Renal cortical epithelial cell (primary cell): ENCODE measurements at regions not wholly inside any gene's neighbourhood (a gene's known extent, or its start where the extent isn't known, plus 50 kb on each side); places are given as distances from the start of the nearest gene placed in this dataset.

Experiments
- DNase-seq: peaks from one replicate; pipeline ENCODE4 v3.0.0-alpha.2; 2011; ENCODE audit warnings: low read depth

- peak; percentile 81 for DNase-seq
Observed at GRCh38 chr7:47724335-47724982, 142.5 kb upstream of the TNS3 start.

GRCh38 chr7:47722126-47722525 is 140.2 kb upstream of the TNS3 start:
- no peak for DNase-seq

GRCh38 chr7:47721670-47722069 is 139.8 kb upstream of the TNS3 start:
- no peak for DNase-seq

- no peak for DNase-seq
Observed at GRCh38 chr7:47720907-47721244, 139.0 kb upstream of the TNS3 start.

GRCh38 chr7:47720141-47720906 is 138.4 kb upstream of the TNS3 start:
- no peak for DNase-seq

DNA sequence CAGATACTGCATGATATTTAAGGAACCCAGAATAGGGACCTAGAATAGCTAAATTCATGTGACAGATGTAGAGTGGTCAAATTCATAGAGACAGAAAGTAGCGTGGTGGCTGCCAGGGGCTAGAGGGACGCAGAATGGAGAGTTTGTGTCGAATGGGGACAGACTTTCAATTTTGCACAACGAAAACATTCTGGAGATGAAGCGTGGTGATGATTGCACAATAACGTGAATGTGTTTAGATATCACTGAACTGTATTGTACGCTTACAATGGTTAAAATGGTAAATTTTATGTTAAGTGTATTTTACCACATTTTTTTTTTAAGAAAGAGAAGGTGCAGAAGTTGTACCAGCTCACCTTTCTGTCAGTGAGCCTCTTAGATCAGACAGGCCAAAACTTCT is 137.8 kb upstream of the TNS3 start:
- DNase-seq: no peak

GRCh38 chr7:47715631-47716068 is 133.7 kb upstream of the TNS3 start:
- DNase-seq: no peak

GRCh38 chr7:47714669-47715607 is 133.0 kb upstream of the TNS3 start:
- no peak for DNase-seq

DNA sequence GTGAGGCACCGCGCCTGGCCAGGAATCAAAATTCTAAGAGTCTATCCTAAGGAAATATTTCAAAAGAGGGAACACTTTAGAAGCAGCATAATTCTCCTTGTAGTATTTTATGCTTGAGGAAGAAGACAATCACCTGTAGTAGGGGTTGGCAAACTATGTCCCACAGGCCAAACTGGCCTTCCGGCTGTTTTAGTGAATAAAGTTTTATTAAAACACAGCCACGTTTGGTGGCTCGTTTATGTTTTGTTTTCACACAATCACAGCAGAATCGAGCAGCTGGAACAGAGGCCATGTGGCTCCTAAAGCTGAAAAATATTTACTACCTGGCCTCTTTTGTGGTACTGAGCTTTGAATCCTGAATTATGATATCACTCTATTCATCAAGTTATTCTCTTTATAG is 131.7 kb upstream of the TNS3 start:
- no peak for DNase-seq

DNA sequence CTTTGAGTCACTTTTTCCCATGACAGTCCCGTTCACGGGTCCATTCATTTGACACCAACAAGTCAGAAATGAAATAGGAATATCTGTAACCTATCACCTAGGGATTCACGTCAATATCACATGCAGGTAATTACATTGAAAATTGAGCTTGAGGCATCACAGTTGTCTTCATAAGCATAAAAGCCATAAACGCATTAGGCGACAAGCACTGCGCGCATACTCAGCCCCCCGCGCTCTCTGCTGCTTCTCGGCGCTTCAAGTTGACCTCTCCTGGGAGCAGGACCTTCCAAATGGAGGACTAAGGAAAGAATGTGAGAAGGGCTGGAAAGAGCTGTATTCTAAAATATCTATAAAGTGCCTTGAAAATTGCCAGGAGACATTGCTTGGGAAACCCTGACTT is 130.5 kb upstream of the TNS3 start:
- DNase-seq: no peak

- DNase-seq: no peak
Observed at GRCh38 chr7:47711776-47712175, 129.9 kb upstream of the TNS3 start.

DNA sequence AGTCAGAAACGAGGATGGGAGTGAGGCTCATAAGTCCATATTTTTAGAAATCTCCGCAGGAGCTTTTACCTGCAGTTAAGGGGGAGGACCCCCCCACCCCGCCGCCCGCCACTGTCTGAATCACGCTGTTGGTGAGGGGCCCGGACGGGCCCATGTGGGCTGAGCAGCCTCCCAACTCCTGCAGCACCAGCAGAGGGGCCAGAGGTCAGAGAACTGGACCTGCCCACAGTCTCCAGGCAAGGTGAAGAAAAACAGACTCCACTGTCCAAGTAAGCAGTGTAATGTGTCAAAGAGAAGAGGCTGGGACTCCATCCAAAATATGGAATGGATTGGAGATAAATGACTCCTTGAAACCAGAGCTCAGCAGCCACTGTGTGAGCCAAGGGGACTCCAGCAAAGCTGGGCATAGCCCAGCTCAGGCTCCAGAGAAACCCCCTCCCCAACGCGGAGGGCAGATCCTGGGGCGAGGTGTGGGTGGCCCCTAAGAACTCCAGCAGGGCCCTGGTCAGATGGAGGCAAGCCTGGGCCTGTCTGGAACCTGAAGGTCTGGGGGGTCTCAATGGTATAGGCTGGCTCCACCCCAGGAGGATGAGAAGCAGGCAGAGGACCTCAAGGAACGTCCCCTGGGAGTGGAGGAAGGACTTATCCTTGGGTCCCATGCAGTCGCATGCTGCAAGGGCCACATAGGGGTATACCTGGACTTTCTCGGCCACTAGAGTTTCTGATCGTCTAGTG is 128.5 kb upstream of the TNS3 start:
- DNase-seq: no peak

DNA sequence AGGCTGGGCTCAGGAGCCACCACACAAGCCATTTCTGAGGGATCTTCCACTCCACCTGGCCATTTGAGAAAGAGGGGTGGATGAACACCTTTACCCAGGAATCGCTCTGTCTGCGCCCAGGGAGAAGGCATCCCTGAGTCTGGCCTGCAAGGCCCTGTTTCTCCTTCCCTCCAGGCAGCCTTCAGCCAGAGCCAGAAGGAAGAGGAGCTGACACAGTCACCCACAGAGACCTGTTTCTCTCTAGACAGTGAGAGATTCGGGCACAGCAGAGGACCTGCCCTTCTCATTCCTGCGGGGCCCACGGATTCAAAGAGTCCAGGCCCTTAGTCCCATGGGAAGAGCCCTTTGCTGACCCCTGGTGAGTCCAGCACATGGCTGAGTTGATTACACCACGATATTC is 127.5 kb upstream of the TNS3 start:
- DNase-seq: no peak

- no peak for DNase-seq
Observed at GRCh38 chr7:47709051-47709450, 127.1 kb upstream of the TNS3 start.

GRCh38 chr7:47707583-47707982 is 125.7 kb upstream of the TNS3 start:
- DNase-seq: no peak

DNA sequence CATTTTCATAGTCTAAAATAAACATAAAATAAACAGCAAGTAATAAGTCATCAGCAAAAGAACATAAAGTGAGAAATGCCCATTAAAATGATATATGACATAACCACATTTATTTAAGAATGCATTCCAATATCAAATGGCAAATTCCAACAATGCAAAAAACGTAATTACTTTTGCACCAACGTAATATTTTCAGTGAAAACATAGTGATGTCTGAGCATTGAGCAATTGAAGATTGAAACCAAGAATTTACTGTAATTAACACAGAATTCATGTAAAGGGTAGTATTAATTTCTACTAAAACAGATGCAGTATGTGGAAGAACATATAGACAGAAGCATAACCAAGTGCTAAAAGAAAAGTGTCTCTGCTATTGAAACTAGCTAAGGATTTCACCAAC is 123.0 kb upstream of the TNS3 start:
- no peak for DNase-seq

DNA sequence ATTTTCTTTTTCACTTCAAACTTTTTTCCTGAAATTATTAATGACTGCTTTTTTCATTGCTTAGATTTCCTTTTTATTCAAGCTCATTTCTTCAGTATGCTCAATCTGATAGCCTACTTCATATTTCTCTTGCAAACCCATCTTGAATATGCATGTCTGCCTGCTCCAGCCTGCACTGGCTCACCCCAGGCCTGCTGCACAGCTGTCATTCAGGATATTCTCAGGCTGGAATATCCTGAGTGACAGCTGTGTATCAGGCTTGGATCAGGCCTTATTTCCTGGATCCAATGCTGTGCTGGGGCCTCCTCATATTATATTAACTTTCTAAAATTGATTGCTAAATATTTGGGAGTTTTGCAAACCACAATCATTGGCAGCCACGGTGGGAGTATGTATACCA is 120.2 kb upstream of the TNS3 start:
- DNase-seq: no peak

DNA sequence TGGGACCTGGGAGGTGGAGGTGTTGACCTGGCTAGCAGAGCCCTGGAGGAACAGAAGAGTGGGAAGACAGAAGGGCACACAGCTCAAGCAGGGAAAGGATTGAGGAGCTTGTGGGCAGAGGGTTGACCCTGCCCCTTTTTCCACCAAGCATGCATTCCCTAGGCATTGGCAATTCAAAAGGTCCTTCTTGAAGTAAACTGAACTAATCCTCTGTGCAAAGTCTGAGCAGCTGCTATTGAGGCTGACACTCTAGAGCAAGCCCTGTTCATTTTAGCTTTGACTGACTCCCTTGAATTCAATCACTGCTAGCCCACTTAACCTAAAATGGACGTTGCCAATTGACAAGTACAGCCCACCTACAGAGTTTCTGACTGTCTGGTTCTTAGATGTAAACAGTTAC is 116.5 kb upstream of the TNS3 start:
- DNase-seq: no peak

DNA sequence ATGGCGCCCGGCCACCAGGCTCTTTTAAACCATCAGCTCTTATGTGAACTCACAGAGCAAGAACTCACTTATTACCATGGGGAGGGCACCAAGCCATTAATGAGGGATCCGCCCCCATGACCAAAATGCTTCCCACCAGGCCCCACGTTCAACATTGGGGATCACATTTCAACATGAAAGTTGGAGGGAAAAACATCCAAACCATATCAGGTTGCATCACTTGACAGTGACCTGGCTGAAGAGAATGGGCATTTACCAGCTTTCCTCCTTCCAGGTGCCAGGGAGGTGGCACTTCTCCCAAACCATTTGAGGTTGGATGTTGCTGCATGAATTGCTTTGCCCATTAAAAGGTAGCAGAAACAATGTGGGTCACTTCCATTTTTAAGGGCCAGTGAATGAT is 115.6 kb upstream of the TNS3 start:
- DNase-seq: no peak

GRCh38 chr7:47696152-47696710 is 114.3 kb upstream of the TNS3 start:
- no peak for DNase-seq

DNA sequence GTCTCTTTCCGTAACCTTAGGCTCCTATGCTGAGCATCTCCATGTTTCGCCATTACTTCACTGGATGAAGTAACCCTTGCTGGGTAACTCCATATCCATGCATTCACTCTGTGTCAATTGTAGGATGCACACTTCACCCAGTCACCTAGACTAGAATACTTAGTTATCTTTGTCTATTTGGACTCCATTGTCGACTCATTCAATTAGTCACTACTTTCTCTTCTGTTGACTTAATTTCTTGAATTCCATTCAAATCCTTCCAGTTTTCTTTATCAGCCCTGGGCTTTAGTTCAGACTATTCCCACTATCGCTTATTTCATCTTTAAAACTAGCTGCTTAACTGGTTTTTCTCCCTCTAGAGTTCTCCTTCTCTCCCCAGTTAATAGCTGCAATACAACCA is 111.3 kb upstream of the TNS3 start:
- DNase-seq: peak; percentile 65

GRCh38 chr7:47691988-47692387 is 110.1 kb upstream of the TNS3 start:
- no peak for DNase-seq
